NCI-H2171 (cell line): ENCODE measurements at regions not wholly inside any gene's neighbourhood (a gene's known extent, or its start where the extent isn't known, plus 50 kb on each side); places are given as distances from the start of the nearest gene placed in this dataset.
"Not testable (repeated sequence)": the region's sequence is repeated elsewhere in the genome, so short reads cannot be mapped to it uniquely, and the experiment has no call there.

ENCODE experiments used
- DNase-seq: peaks from one replicate; lab custom pipeline; 2025; lab: John Stamatoyannopoulos, UW

GRCh38 chr5:56295311-56295710 lies 62.2 kb upstream of the ANKRD55 start:
- DNase-seq: not testable (repeated sequence)

- DNase-seq: no peak
These were observed 61.2 kb upstream of the ANKRD55 start for GRCh38 chr5:56294354-56294753.

GRCh38 chr5:56292874-56293273 lies 59.7 kb upstream of the ANKRD55 start:
- not testable (repeated sequence) for DNase-seq

DNA sequence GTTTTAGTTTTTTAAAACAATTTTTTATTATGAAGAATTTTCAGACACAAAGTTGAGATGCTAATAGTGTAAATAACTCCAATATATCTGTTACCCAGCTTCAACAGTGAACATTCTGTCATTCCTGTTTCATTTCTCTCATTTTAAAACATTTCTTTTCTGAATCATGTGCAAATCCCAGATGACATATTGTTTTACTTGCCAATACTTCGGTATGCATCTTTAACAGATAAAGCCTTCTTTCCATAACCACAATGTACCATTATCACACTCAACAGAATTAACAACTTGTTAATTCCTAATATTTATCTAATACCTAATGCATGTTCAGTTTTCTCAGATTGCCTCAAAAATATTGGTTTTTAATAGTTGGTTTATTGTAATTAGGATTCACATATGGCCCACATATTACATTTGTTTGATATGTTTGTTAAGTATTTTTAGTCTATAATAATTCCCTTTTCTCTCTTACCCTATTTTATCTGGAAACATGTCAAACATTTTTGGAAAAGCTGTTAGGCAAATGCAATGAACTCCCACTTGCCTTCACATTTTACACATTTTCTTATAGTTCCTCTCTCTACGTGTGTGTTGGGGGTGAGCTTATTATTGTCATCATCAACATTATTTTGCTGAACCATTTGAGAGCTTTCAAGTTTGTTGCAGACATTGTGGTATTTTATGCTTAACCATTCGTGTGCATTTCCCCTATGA lies 58.7 kb upstream of the ANKRD55 start:
- no peak for DNase-seq

- DNase-seq: no peak
These were observed 58.0 kb upstream of the ANKRD55 start for GRCh38 chr5:56291079-56291643.

DNA sequence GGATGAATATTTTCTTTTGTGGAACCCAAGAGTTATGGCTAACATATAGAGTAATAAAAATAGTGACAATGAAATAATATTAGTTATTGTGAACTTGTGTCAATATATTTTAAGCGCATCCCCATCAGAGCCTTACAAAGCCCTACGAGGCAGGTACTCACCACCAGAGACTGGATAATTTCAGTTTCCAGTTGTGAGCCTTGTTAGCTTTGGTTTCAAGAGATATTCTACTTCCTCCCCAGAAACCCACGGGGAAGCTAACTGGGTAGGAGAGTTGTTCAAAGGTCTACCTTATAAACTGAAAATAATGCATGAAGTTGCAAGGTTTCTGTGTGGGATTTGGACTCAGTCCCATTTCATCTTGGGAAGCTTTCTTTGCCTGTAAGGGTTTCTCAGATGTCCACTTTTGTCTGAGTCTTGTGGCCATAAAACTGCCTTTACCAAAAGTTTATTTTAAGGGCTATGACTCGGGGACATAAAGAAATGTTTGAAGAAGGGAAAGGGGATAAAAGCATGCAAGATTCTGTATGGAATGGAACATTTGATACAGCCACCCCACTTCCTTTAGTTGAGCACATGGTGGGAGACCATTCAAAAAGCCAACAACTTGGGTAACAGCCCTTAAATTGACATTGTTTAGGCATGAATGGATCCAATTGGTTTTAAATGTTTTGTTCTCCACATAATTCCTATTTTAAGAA lies 57.4 kb upstream of the ANKRD55 start:
- no peak for DNase-seq

GRCh38 chr5:56289602-56289987 lies 56.5 kb upstream of the ANKRD55 start:
- no peak for DNase-seq

DNA sequence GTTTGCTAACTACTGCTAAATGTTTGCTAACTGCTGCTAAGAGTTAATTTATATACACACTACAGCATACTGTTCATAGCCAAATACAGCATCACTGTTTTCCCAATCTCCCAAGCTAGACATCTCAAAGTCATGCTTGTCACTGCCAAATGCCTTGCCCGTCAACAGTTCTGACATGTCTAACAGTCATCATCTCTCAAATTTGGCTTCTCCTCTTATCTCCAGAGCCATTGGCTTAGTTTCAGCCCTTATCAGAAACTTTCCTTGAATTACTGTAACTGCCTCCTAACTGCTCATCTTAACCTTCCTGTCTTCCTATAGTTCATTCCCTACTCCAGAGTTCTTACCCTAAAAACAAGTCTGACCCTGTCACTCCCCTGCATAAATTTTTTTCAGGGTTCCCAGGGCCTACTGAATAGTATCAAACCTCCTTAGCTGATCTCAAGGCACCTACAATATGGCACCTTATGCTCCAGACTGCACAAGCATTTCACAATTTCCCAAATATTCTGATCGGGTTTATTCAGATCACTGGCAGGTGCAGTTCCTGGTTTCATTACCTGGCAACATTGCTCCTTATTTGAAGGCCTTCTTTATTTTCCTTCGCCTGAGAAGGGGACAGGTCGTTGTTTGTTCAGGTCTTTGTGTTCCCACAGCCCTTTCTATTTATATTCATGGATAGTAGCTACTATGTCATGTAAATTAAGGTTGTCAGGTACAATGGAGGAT lies 55.9 kb upstream of the ANKRD55 start:
- DNase-seq: no peak

GRCh38 chr5:56286015-56286884 lies 53.1 kb upstream of the ANKRD55 start:
- no peak for DNase-seq

- DNase-seq: no peak
These were observed 49.8 kb upstream of the ANKRD55 start for GRCh38 chr5:56282951-56283350.
